Stimulated activated CD8-positive, alpha-beta memory T cell treated with anti-CD3 and anti-CD28 coated beads, Interleukin-15, amount 100 ng/mL, for 48 hours (primary cell): ENCODE measurements at regions not wholly inside any gene's neighbourhood (a gene's known extent, or its start where the extent isn't known, plus 50 kb on each side); places are given as distances from the start of the nearest gene placed in this dataset.

Source experiments
- DNase-seq, 2 donors: peaks; one replicate each; pipeline ENCODE4 v3.0.0-alpha.2; 2020; ENCODE audit warnings: low read depth in 2 of 2

GRCh38 chr5:35430381-35431162 lies 187.1 kb upstream of the SPEF2 start:
- no peak for DNase-seq

DNA sequence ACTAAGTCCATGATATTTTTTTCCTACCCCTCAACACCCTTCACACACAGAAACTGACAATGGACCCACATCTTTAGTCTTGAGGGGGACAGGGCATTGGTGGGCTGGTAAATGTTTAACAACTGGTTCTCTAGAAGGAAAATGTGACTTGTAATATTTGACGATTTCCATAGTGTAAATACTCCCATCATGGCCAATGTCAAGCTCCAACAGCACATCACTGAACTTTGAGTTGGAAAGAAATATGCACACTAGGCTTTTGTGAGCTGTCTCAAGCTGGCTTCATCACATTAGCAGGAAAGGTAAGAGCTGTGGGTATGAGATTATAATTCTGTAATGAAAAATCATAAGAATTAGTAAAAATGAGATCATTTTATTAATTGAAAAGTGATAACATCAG lies 189.9 kb upstream of the PRLR start:
- no peak for DNase-seq

- DNase-seq = no peak
Observed at GRCh38 chr5:35417040-35417439, 186.8 kb upstream of the PRLR start.

DNA sequence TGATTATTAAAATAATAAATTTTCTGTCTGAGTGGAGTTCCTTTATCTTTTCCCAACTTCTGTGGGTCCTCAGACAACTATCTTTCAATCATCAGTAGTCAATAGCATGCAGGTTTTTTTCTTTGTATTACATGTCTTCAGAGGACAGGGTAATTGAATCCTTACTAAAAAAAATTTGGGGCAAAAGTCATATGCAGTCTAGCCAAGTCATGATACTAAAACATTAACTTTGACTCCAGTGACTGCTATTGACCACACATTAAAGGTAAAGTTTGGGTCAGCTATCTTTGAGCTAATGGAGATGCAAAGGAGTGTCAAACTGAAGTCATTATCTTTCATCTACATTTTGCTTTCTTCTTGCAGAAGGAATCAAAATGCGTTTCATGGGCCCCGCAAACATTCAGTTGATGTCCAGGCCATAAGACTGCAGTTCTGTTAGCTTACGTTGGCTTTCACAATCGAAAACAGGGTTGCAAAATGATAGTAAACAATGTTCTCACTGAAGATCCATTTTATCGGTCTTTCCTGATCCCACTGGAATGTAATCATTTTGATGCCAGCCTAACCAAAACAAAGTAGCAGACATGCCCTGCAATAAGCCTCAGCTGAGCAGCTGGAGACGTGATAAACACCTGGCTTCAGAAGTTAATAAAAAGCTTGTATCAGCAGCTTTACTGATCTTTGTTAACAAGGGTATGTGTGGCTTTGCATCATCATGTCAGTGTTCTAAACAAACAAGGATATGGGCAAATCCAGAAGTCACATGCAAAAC lies 186.1 kb upstream of the PRLR start:
- DNase-seq = no peak

DNA sequence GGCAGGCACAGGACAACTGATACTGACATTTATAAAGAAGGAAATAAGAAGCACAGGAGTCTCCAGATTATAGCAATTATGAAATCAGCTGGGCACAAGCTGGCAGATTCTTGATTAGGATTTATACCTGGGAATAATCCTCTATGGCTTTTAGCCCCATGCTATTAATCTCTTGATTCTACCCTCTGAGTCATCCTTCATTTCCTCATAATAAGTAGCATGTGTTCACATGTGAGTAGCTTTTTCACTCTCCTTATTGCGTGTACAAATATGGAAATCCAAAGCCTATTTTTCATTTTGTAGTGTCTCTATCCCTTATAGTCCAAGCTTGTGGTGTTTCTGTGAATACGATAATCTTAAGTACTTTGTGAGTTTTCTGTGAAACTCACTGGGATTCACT lies 185.0 kb upstream of the PRLR start:
- DNase-seq = no peak

- no peak for DNase-seq
Observed at GRCh38 chr5:35409361-35409760, 179.1 kb upstream of the PRLR start.

GRCh38 chr5:35408146-35408545 lies 177.9 kb upstream of the PRLR start:
- no peak for DNase-seq

- DNase-seq = no peak
Observed at GRCh38 chr5:35407697-35408096, 177.4 kb upstream of the PRLR start.

DNA sequence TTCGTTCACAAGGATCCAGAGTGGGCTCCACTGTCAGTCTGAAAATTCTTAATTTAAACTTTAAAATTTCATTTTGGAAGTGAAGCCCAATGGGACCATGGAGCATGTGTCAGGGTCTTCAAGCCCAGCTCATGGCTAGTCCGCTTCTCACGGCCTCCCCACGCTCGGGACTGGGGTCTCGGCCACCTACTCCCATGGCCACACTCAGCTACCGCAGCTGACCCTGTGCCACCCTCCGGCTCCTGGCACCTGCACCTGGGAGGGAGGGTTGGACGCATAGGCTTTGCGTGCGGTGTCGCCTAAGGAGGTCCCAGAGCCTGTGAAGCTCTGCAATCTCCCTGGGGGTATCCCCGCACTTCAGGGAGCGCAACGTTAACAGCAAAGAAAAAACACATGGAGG lies 175.7 kb upstream of the PRLR start:
- DNase-seq = no peak

GRCh38 chr5:35404701-35405100 lies 174.4 kb upstream of the PRLR start:
- no peak for DNase-seq

GRCh38 chr5:35393901-35394300 lies 163.6 kb upstream of the PRLR start:
- DNase-seq = no peak

DNA sequence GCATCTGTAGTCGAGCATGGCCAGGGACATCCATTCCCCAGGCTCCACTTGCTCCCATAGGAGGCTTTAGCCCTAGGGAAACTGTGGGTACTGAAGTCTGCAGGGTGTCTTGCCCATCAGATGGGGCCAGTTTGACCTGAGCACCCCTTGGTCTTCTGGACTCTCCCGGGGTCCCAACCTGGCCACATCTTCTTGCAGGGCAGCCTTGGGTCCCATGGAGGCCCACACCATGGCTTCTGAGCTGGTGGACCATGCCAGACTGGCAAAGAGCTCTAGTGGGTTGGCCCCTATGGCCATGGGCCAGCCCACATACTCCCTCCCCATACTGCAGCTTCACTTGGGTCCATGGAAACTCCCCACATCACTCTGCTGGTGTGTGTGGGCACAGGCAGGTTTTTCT lies 154.4 kb upstream of the PRLR start:
- DNase-seq = no peak

DNA sequence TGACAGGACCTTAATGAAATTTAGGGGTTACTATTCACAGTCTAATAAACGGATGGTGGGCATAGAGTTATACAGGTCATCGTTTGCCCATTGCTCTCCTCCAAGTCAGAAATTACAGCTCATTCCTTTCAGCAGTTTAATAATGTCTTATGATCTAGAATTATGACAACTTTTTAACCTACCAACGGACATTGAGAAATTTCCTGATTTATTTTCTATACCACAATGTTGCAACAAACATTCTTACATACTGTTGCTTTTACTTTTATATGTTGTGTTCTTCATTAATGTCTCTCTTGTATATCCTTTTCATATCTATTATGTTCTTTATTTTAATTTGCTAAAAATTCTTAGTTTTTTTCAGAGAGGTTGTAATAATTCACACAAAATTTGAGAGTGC lies 152.8 kb upstream of the PRLR start:
- DNase-seq = no peak

DNA sequence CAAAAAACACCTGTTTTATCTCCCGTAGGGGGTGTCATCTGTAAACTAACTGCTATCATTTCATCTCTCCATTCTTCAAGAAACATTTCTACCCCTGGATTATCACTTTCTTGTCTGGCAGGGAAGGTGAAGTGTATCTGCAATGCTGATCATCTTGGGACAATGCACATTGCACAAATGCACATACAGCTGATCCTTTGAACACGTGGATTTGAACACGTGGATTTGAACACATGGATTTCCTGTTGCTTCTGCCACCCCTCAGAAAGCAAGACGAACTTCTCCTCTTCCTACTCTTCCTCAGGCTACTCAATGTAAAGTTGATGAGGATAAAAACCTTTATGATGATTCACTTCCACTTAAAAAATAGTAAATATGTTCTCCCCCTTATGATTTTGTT lies 147.4 kb upstream of the PRLR start:
- no peak for DNase-seq

GRCh38 chr5:35374584-35374983 lies 144.3 kb upstream of the PRLR start:
- DNase-seq = no peak

DNA sequence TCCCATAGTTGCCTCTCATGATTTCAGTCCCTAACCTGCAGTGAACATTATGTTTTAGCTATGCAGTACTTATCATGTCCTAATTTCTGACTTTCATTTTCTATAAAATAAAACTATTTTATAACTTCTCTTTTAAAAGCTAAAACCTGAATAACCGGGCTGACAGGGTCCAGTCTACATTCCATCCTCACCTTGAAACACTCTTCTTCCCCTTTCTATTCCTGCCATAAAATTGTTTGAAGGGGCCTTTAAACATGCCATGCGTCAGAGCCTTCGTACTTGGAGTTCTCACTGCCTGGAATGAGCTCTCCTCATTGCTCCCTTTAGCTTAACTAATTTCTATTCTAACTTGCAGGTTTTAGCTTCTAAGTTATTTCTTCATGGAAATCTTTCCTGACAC lies 143.0 kb upstream of the PRLR start:
- DNase-seq = no peak

DNA sequence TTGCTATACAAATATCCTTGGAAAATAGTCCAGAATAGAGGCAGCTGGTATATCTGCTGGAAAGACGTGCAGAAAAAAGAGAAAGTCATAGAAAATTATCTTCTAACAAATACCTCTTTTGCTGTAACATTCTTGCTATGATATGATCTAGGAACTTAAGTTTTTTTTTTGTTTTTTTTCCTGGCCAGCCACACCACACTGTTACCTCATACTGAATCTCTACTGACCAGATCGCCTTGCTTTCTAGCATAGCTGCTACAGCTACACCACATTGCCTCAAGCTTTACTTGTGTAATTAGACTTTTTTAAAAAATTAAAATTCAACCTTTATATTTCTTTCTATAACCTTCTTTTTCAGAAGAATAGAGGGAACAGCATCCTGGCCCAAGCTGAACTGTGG lies 142.2 kb upstream of the PRLR start:
- no peak for DNase-seq

DNA sequence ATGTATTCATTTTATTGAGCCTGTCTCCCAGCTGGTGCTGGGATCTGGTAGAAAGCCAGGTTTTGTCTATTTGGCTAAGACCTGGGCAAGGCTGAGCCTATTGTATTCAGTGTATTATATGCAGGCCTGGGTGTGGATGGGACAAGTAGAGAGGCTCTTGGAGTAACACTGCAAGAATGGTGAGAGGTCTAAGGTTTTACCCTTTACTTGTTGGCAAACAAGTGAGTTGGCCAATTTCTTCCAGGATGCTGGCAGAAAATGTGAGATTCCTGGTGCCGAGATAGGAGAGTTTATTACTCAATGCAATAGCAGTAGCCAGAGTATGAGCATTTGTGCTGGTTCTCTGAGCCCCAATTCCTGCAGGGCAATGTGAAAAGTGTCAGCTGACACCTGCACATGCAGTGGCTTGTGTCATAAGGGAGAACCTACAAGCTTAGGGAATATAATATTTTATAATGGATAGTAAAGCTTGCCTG lies 141.7 kb upstream of the PRLR start:
- no peak for DNase-seq

- DNase-seq = no peak
Observed at GRCh38 chr5:35370871-35371270, 140.6 kb upstream of the PRLR start.

DNA sequence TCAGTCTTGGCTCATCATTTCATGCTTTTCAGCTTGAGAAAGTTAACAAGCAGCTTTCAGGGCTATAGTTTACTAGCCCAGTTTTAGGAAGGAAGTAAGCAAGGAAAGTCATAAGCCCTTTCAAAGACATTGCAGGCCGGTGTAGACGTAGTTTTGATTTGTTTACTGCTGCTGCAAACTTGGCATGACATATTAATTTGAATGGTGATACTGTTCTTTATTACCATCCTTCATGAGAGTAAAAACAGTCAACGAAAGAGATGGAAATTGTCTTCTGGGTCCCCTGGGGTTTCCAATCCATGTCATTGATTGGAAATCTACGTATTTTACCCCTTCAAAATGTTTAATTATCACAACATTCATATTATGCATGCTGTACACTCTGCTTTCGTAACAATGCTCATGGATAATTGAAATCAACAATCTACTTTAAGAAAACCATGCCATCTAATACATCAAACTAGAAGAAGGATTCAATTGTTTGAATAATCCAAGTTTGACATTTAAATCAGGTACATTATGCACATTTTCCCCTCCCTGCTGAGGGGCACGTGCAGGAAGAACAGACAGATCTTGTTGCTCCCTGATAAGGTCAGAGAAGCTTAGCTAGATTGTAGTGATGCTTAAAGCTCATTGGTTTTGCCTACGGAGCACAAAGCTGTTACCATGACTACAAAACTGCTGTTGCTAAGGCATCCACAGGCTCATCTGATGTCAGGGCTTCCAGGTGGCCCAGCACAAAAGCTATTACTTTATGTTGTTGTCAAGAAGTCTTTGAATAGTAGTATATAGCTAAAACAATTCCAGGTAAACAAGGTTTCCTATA lies 139.9 kb upstream of the PRLR start:
- DNase-seq = no peak

GRCh38 chr5:35367526-35367925 lies 137.2 kb upstream of the PRLR start:
- no peak for DNase-seq

DNA sequence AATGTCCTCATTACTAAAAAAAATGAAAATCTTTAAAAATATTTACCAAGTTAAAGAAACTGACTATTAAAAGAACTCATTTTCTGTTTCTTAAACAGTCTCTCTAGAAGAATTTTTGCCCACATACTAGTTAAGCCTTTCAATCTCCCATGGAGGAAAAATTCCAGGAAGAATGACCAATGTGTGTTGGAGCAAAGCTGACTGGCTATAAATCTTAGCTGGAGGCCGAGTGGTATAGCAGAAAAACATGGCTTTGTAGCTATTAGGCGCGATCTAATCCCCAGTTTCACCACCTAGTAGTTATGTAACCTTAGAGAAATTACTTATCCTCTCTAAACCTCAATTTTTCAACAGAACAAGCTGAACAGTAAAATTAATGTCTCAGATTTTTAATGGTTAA lies 135.5 kb upstream of the PRLR start:
- no peak for DNase-seq
